Stimulated activated CD8-positive, alpha-beta memory T cell treated with anti-CD3 and anti-CD28 coated beads, Interleukin-2, amount 100 ng/mL, for 48 hours (primary cell): ENCODE measurements at regions not wholly inside any gene's neighbourhood (a gene's known extent, or its start where the extent isn't known, plus 50 kb on each side); places are given as distances from the start of the nearest gene placed in this dataset.

ENCODE experiments used
- DNase-seq, 2 donors: peaks; one replicate each; pipeline ENCODE4 v3.0.0-alpha.2; 2020; ENCODE audit warnings: low read depth in 2 of 2

- no peak for DNase-seq
These were observed 152.0 kb downstream of the CHRM3 start for GRCh38 chr1:239538239-239538988.

DNA sequence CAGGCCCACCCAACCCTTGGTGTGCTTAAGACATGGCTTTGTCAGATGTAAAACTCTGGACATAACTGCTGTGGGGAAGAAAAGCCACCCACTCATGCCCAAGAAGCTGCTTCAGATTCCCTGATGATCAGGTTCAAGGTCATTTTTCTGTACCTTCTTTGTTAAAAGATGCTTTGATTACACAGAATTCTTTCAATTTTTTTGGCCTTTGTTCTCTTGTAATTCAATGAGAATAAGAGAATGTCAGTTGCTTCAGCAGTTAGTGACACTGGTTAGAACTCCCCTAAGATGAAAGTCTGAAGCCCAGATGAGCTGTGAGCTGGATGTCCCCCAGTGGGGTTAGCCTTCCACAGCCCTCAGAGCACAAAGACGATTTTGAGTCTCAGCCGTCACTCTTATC, 152.7 kb downstream of the CHRM3 start:
- no peak for DNase-seq

DNA sequence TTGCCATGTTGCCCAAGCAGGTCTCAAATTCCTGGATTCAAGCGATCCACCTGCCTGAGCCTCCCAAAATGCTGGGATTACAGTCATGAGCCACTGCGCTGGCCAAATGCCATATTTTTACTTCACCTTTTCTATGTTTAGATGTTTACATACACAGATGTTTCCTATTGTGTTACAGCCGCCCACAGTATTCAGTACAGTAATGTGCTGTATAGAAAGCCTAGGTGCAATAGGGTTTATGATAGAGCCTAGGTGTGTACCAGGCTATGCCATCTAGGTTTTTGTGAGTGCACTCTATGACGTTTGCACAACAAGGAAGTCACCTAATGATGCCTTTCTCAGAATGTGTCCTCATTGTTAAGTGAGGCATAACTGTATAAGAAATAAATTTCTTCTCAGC, 153.4 kb downstream of the CHRM3 start:
- no peak for DNase-seq

DNA sequence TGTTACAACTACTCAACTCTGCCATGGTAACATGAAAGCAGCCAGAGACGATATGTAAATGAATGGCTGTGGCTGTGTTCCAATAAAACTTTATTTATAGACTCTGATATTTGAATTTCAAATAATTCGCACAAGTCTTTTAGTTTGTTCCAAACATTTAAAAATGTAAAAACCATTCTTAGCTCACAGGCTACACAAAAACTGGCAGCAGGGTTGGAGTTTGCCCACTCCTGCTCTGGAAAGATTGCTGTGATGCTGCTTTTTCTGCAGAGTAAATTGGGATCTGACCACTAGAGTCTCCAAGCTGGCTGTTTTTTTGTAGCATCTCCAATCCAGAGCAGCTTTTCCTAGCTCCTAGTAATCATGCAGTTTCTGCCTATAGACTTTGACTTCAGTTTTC, 157.5 kb downstream of the CHRM3 start:
- DNase-seq, result no peak

GRCh38 chr1:239545466-239545865, 159.1 kb downstream of the CHRM3 start:
- DNase-seq, result no peak

DNA sequence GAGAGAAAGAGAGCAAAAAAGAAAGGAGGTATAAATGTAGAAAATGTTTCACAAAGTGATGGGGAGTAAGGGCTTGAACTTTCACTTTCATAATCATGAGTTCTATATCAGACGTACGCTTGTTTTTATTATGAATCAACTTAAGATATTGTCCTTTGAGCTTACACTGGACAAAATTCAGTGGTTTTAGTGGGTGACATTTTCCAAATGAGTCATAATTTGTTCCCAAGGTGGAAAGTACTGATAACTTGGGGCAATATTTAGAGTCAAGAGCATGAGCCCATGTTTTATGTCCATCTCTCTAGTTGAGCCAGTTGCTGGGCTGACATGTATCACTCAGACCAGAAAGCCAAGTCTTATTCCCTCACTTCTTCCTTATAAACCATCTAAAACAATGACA, 161.6 kb downstream of the CHRM3 start:
- no peak for DNase-seq

- DNase-seq, result no peak
These were observed 163.8 kb downstream of the CHRM3 start for GRCh38 chr1:239550178-239550577.

GRCh38 chr1:239555350-239555749, 169.0 kb downstream of the CHRM3 start:
- DNase-seq, result no peak

DNA sequence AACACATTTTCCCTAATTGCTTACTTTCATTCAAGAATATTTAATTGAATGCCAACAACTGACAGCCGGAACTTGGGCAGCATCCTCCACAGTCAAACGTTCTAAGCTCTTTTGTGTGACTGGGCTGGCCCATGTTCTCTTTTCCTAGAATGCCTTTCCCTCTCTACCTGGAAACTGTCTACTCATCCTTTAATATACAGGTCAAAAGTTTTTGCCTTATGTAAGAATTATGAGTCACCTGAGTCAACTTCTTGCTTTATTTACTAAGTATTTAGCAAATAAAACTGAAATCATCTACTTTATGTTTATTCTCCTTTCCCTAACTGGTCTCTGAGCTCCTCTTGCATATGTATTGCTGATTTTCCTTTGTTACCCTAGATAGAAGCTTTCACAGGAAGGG, 172.2 kb downstream of the CHRM3 start:
- DNase-seq, result no peak

DNA sequence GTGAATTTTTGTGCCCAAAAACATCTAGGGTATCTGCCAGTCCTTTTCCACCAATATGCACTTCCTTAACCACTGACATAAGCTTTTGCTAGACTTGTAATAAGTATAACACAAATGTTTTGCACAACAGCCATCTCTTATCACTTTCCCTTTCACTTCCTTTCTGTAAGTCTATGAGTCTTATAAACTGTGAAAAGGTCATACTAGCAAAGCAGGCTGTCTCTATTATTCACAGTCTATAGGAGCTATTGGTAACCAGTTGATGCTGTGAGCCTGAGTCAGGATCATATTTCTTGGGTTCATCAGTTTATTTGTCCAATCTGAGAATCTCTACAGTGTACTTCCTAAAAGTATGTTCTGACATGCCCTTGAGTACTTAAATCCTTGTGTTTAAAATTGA, 172.6 kb downstream of the CHRM3 start:
- no peak for DNase-seq

DNA sequence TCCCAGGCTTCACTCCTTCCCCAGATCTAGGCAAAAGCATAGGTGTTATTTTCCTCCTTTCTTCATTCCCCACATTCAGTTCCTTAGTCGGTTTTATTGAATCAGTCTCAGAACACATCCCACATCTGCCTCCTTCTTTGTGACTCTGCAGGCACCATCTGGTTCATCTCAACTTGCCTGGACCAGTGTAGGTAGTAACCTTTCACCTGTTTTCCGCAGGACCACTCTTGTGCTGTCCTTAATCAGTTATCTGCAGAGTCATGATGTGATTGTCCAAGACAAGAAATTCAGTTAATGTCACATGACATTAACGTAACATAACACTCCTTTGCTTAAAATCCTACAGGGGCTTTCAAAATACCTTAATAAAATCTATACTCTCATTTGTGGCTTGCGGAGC, 174.6 kb downstream of the CHRM3 start:
- no peak for DNase-seq

- no peak for DNase-seq
These were observed 175.7 kb downstream of the CHRM3 start for GRCh38 chr1:239562095-239562494.

GRCh38 chr1:239563681-239564080, 177.3 kb downstream of the CHRM3 start:
- no peak for DNase-seq

GRCh38 chr1:239566074-239566473, 179.7 kb downstream of the CHRM3 start:
- no peak for DNase-seq

- DNase-seq, result no peak
These were observed 184.5 kb downstream of the CHRM3 start for GRCh38 chr1:239570878-239571277.

GRCh38 chr1:239572183-239572582, 185.8 kb downstream of the CHRM3 start:
- no peak for DNase-seq

GRCh38 chr1:239574112-239574511, 187.7 kb downstream of the CHRM3 start:
- no peak for DNase-seq

GRCh38 chr1:239575113-239575512, 188.7 kb downstream of the CHRM3 start:
- DNase-seq, result no peak

DNA sequence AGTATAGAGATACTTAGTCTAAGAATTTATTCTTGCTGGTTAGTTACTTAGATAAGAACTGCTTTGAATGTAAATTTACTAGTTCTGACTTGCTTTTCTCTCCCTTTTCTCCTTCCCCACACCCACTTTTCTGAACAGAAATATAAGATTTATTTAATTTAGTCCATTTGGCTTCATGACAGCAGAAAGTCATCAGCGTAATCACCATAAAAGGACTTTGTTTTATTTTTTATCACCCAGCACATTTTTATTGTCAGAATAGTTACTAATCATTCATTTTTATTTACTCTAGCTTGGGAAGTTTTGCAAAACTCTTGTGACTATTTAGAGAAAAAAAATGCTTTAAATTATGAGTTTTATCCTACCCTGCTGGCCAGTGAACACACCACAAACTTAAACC, 197.2 kb downstream of the CHRM3 start:
- DNase-seq, result no peak

DNA sequence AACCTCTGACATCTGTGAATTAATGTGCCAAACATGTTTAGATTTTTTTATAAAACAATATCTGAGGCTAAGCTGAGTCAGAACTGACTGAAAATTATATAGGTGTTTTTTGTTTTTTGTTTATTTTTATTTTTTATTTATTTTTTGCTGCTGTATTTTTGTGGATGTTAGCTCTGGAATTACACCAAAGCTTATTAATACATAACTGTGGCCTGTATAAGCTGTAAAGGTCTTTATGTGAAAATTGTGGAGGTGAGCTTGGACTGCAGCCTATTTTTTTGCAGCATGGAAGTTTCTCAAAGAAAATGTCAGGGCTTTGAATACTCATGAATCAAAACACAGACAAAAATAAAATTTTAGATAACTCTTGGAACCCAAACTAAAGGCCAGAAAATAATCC, 199.8 kb downstream of the CHRM3 start:
- DNase-seq, result no peak

DNA sequence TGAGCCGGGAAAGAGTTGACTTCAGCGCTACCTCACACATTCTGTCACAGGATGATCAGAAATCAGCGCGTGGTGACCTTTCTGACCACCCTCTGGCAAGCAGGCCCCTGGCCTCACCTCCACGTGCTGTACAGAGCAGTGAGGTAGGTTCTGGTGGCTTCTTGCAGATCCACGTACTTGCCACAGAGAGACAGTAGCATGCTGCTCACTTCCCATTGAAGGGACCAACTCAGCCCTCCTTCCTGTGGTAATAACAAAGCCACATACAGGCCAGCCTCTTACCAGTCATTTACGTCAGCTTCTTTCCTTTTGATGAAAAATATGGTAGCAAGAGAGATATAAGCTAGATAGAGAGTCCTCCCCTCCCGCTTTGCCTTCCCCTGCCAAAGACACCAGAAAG, 200.7 kb downstream of the CHRM3 start:
- peak; percentile 3 for DNase-seq

GRCh38 chr1:239587574-239588369, 201.4 kb downstream of the CHRM3 start:
- no peak for DNase-seq

DNA sequence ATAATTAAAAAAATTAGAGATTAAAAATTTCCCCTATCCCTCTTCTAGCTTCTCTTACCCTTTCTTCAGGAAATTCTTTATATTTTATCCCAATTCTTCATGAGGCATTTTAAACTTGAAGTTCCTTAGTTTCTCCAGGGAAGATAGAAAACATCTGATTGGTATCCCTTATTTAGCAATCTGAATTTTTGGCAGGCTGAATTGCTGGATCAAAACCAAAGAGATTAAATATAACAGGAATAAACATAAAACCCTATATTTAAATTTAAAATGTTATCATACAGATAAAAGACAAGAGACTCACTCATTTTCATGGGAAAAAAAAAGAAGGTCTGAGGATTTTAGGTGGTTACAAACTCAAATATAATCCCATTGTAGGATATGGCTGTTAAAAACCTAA, 204.2 kb downstream of the CHRM3 start:
- DNase-seq, result no peak
